Astrocyte (in vitro differentiated cells and primary cell): ENCODE measurements at regions not wholly inside any gene's neighbourhood (a gene's known extent, or its start where the extent isn't known, plus 50 kb on each side); places are given as distances from the start of the nearest gene placed in this dataset.

ENCODE experiments used
- DNase-seq: peaks from one replicate; pipeline ENCODE4 v3.0.0-alpha.2; 2010; ENCODE audit warnings: low read depth
- FAIRE-seq: peaks from 2 replicates; lab custom pipeline; 2011; peaks lifted over from hg19 to GRCh38; lab: Jason Lieb, UNC
- H2AFZ ChIP-seq: 2 replicates; pipeline ENCODE4 v1.6.0; 2012; ENCODE audit warnings: low read depth, low read length, inconsistent platforms
- H3K27ac ChIP-seq: 2 replicates; pipeline ENCODE4 v1.5.1; 2011; ENCODE audit warnings: low read depth, low read length, inconsistent platforms
- H3K27me3 ChIP-seq: 2 replicates; pipeline ENCODE4 v1.6.0; 2011; ENCODE audit warnings: low read length, inconsistent platforms; ENCODE audit not compliant: insufficient read depth
- H3K36me3 ChIP-seq: 2 replicates; pipeline ENCODE4 v1.5.1; 2011; ENCODE audit warnings: low read length, inconsistent platforms; ENCODE audit not compliant: insufficient read depth
- H3K4me1 ChIP-seq: 2 replicates; pipeline ENCODE4 v1.5.1; 2011; ENCODE audit warnings: low read length, inconsistent platforms; ENCODE audit not compliant: insufficient read depth
- H3K4me2 ChIP-seq: 2 replicates; pipeline ENCODE4 v1.6.0; 2012; ENCODE audit warnings: low read length, inconsistent platforms
- H3K4me3 ChIP-seq: 2 replicates; pipeline ENCODE4 v1.5.1; 2011; ENCODE audit warnings: low read depth, mild to moderate bottlenecking, low read length, inconsistent platforms; ENCODE audit not compliant: insufficient read depth
- H3K79me2 ChIP-seq: 2 replicates; pipeline ENCODE4 v1.6.0; 2012; ENCODE audit warnings: mild to moderate bottlenecking, low read length, inconsistent platforms; ENCODE audit not compliant: insufficient read depth
- H3K9ac ChIP-seq: 2 replicates; pipeline ENCODE4 v1.6.0; 2012; ENCODE audit warnings: mild to moderate bottlenecking, low read length, inconsistent platforms
- H3K9me3 ChIP-seq: 2 replicates; pipeline ENCODE4 v1.5.1; 2012; ENCODE audit warnings: low read depth, mild to moderate bottlenecking, low read length, inconsistent platforms; ENCODE audit not compliant: insufficient read depth
- H4K20me1 ChIP-seq: 2 replicates; pipeline ENCODE4 v1.6.0; 2012; ENCODE audit warnings: low read length, inconsistent platforms; ENCODE audit not compliant: insufficient read depth
- H3K27ac Mint-ChIP-seq: one replicate; pipeline ENCODE4 v1.8.0; 2021; ENCODE audit warnings: mild to moderate bottlenecking, mixed read lengths; ENCODE audit not compliant: unreplicated experiment
- H3K27me3 Mint-ChIP-seq: one replicate; pipeline ENCODE4 v1.8.0; 2021; ENCODE audit warnings: low read depth, mixed read lengths; ENCODE audit not compliant: unreplicated experiment
- H3K36me3 Mint-ChIP-seq: one replicate; pipeline ENCODE4 v1.8.0; 2021; ENCODE audit warnings: low read depth, mixed read lengths; ENCODE audit not compliant: unreplicated experiment
- H3K4me1 Mint-ChIP-seq: one replicate; pipeline ENCODE4 v1.8.0; 2021; ENCODE audit warnings: low read depth, mixed read lengths; ENCODE audit not compliant: unreplicated experiment
- H3K4me3 Mint-ChIP-seq: one replicate; pipeline ENCODE4 v1.8.0; 2021; ENCODE audit warnings: mild to moderate bottlenecking, moderate library complexity, mixed read lengths; ENCODE audit not compliant: unreplicated experiment
- H3K9me3 Mint-ChIP-seq: one replicate; pipeline ENCODE4 v1.8.0; 2021; ENCODE audit warnings: mild to moderate bottlenecking, mixed read lengths; ENCODE audit not compliant: unreplicated experiment
- CTCF ChIP-seq: IDR thresholded peaks from 2 replicates; pipeline ENCODE4 v1.5.1; 2011; ENCODE audit warnings: low read depth, mild to moderate bottlenecking, inconsistent platforms, low read length, moderate library complexity; ENCODE audit not compliant: insufficient read depth
- EZH2 ChIP-seq: IDR thresholded peaks from 2 replicates; pipeline ENCODE4 v1.6.1; 2012; ENCODE audit warnings: mild to moderate bottlenecking, low read length, inconsistent platforms; ENCODE audit not compliant: insufficient read depth

- H3K27ac Mint-ChIP-seq: no peak overlapping the region
Measured at GRCh38 chr1:38341694-38342093, 295.1 kb upstream of the POU3F1 start.

DNA sequence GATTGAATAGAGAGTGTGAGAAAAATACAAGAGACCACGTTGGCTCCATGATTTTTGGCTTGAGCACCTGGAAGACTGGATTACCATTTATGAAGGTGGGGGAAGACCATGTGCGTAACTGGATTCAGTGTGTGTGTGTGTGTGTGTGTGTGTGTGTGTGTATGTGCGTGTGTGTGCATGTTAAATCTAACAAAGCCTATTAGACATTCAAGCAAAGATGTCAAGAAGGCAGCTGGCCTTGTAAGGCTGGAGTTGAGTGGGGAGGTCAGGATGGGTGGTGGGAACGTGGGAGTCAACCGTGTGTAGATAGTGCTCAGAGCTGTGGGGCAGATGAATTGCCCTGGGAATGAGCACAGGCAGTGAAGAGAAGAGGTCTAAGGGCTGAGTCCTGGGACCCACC lies 293.8 kb upstream of the POU3F1 start:
- Histone ChIP-seq H3K36me3 (no peaks in the 10 kb centered on the region), H3K4me3 (no peak overlapping the region), H2AFZ (no peak overlapping the region), H3K27me3 (peaks cover 7% of the 10 kb centered on the region), H3K4me1 (no peaks in the 10 kb centered on the region), H3K27ac (no peak overlapping the region), H3K9me3 (no peaks in the 10 kb centered on the region), H3K9ac (no peak overlapping the region), H3K4me2 (no peak overlapping the region), H4K20me1 (no peaks in the 10 kb centered on the region), H3K79me2 (no peaks in the 10 kb centered on the region)
- DNase-seq: no peak
- Mint-ChIP-seq H3K27me3 (peaks cover 39% of the 10 kb centered on the region), H3K36me3 (no peaks in the 10 kb centered on the region), H3K4me1 (no peaks in the 10 kb centered on the region), H3K4me3 (no peak overlapping the region), H3K9me3 (peaks cover 4% of the 10 kb centered on the region), H3K27ac (no peak overlapping the region)
- no peak for FAIRE-seq
- TF ChIP-seq CTCF (no peak), EZH2 (no peak)

More at GRCh38 chr1:38341694-38342093, 295.1 kb upstream of the POU3F1 start:
- no peaks in the 10 kb centered on the region for H3K4me1 ChIP-seq
- no peak for DNase-seq
- H4K20me1 ChIP-seq: no peaks in the 10 kb centered on the region
- no peak for FAIRE-seq
- no peak overlapping the region for H3K9ac ChIP-seq
- H3K4me3 ChIP-seq: no peak overlapping the region
- H3K27me3 ChIP-seq: peaks cover 7% of the 10 kb centered on the region
- H3K27ac ChIP-seq: no peak overlapping the region
- H3K9me3 ChIP-seq: no peaks in the 10 kb centered on the region
- no peaks in the 10 kb centered on the region for H3K79me2 ChIP-seq
- no peak overlapping the region for H3K4me3 Mint-ChIP-seq
- no peaks in the 10 kb centered on the region for H3K36me3 ChIP-seq
- TF ChIP-seq EZH2 (no peak), CTCF (no peak)
- no peak overlapping the region for H3K4me2 ChIP-seq
- no peaks in the 10 kb centered on the region for H3K4me1 Mint-ChIP-seq
- peaks cover 30% of the 10 kb centered on the region for H3K27me3 Mint-ChIP-seq
- peaks cover 9% of the 10 kb centered on the region for H3K9me3 Mint-ChIP-seq
- no peaks in the 10 kb centered on the region for H3K36me3 Mint-ChIP-seq
- H2AFZ ChIP-seq: no peak overlapping the region

GRCh38 chr1:38337711-38338110 lies 291.1 kb upstream of the POU3F1 start:
- Histone ChIP-seq H3K79me2 (no peaks in the 10 kb centered on the region), H2AFZ (no peak overlapping the region), H3K4me3 (no peak overlapping the region), H3K9ac (no peak overlapping the region), H3K27me3 (peaks cover 12% of the 10 kb centered on the region), H3K36me3 (no peaks in the 10 kb centered on the region), H3K9me3 (no peaks in the 10 kb centered on the region), H3K4me1 (no peaks in the 10 kb centered on the region), H4K20me1 (no peaks in the 10 kb centered on the region), H3K4me2 (no peak overlapping the region), H3K27ac (no peak overlapping the region)
- Mint-ChIP-seq H3K4me3 (no peak overlapping the region), H3K4me1 (no peaks in the 10 kb centered on the region), H3K9me3 (peaks cover 2% of the 10 kb centered on the region), H3K36me3 (no peaks in the 10 kb centered on the region), H3K27me3 (peaks cover 52% of the 10 kb centered on the region), H3K27ac (no peak overlapping the region)
- TF ChIP-seq EZH2 (no peak), CTCF (no peak)
- DNase-seq (no peak), FAIRE-seq (no peak)
